A673 (cell line): ENCODE measurements at regions not wholly inside any gene's neighbourhood (a gene's known extent, or its start where the extent isn't known, plus 50 kb on each side); places are given as distances from the start of the nearest gene placed in this dataset.

Experiments
- BruUV-seq: library from RNA; stranded (reverse); fragments of 400-500 nt; replicated peaks from 2 replicates; lab custom pipeline; 2021; lab: Mats Ljungman, UMichigan
- CTCF ChIA-PET: fragments of 300-600 bp; sonication (Branson Sonifier 250); formaldehyde crosslinking; loops from one replicate; lab custom pipeline; 2022; ENCODE audit warnings: antibody characterized with exemption; lab: Charles Lee
- POLR2A ChIA-PET: fragments of 300-600 bp; sonication (Branson Sonifier 250); formaldehyde crosslinking; loops from one replicate; lab custom pipeline; 2022; ENCODE audit warnings: antibody characterized with exemption; ENCODE audit not compliant: low non-redundant PET; lab: Charles Lee
- DNase-seq: peaks from one replicate; pipeline ENCODE4 v3.0.0-alpha.2; 2015; ENCODE audit warnings: low spot score
- H3K27ac ChIP-seq: fragments of 200-600 bp; sonication (generic); 2 replicates; pipeline ENCODE4 v1.5.1; 2016; ENCODE audit warnings: mixed run types, low read depth, mild to moderate bottlenecking, mixed read lengths, antibody characterized with exemption, low read length; ENCODE audit not compliant: poor library complexity, severe bottlenecking
- H3K27me3 ChIP-seq: fragments of 200-600 bp; sonication (generic); replicated peaks from 2 replicates; pipeline ENCODE4 v1.6.1; 2017; ENCODE audit warnings: mixed run types, low read depth, mild to moderate bottlenecking, mixed read lengths, antibody characterized with exemption, low read length; ENCODE audit not compliant: insufficient read depth, poor library complexity
- H3K36me3 ChIP-seq: fragments of 200-600 bp; sonication (generic); 2 replicates; pipeline ENCODE4 v1.6.1; 2016; ENCODE audit warnings: mixed run types, mild to moderate bottlenecking, mixed read lengths, antibody characterized with exemption, low read length; ENCODE audit not compliant: insufficient read depth, poor library complexity, severe bottlenecking
- H3K4me1 ChIP-seq: fragments of 200-600 bp; sonication (generic); 2 replicates; pipeline ENCODE4 v1.6.1; 2017; ENCODE audit warnings: mixed run types, mild to moderate bottlenecking, mixed read lengths, antibody characterized with exemption, low read length; ENCODE audit not compliant: insufficient read depth, poor library complexity, severe bottlenecking
- H3K4me3 ChIP-seq: fragments of 200-600 bp; sonication (generic); 2 replicates; pipeline ENCODE4 v1.5.1; 2016; ENCODE audit warnings: low read depth, mixed run types, mild to moderate bottlenecking, mixed read lengths, low read length; ENCODE audit not compliant: poor library complexity, severe bottlenecking
- H3K9me3 ChIP-seq: fragments of 200-600 bp; sonication (generic); 2 replicates; pipeline ENCODE4 v1.6.1; 2016; ENCODE audit warnings: mixed run types, low read depth, mild to moderate bottlenecking, mixed read lengths, antibody characterized with exemption, low read length; ENCODE audit not compliant: poor library complexity, severe bottlenecking
- CTCF ChIP-seq: fragments of 300-800, 200-600 bp; sonication (generic); conservative IDR thresholded peaks from 2 replicates; pipeline ENCODE4 v1.5.1; 2017; ENCODE audit warnings: low read depth, mild to moderate bottlenecking, antibody characterized with exemption, low read length, moderate library complexity, mixed read lengths
- EZH2 ChIP-seq: fragments of 200-600 bp; sonication (generic); IDR thresholded peaks from 2 replicates; pipeline ENCODE4 v1.6.1; 2017; ENCODE audit warnings: borderline replicate concordance, low read depth, mild to moderate bottlenecking, mixed read lengths, antibody characterized with exemption, low read length; ENCODE audit not compliant: poor library complexity, severe bottlenecking
- intact Hi-C: fragments of 100-400 bp; cut with micrococcal nuclease; formaldehyde crosslinking; loops from one replicate; pipeline ENCODE4 v1.10.0; 2022; ENCODE audit not compliant: unreplicated experiment

- Histone ChIP-seq H3K36me3 (no peaks in the 10 kb centered on the region), H3K4me3 (no peak overlapping the region), H3K9me3 (no peaks in the 10 kb centered on the region), H3K4me1 (no peaks in the 10 kb centered on the region), H3K27ac (no peak overlapping the region), H3K27me3 (no peaks in the 10 kb centered on the region)
- BruUV-seq = no TSS peak
- CTCF ChIA-PET = no interaction called here
- POLR2A ChIA-PET = no interaction called here
- DNase-seq = no peak
- intact Hi-C loops = no loop called here
- TF ChIP-seq EZH2 = no peak
- no peak for TF ChIP-seq CTCF
Observed at GRCh38 chr7:424961-425793, 94.5 kb downstream of the PDGFA start.

GRCh38 chr7:425794-426188 lies 93.9 kb downstream of the PDGFA start:
- no peak overlapping the region for H3K4me3 ChIP-seq
- no TSS peak for BruUV-seq
- no peaks in the 10 kb centered on the region for H3K4me1 ChIP-seq
- intact Hi-C loops = no loop called here
- POLR2A ChIA-PET = no interaction called here
- no peak for TF ChIP-seq CTCF
- CTCF ChIA-PET = no interaction called here
- H3K27ac ChIP-seq = no peak overlapping the region
- H3K36me3 ChIP-seq = no peaks in the 10 kb centered on the region
- DNase-seq = no peak
- H3K9me3 ChIP-seq = no peaks in the 10 kb centered on the region
- no peaks in the 10 kb centered on the region for H3K27me3 ChIP-seq

GRCh38 chr7:426510-426909 lies 93.1 kb downstream of the PDGFA start:
- Histone ChIP-seq H3K4me3 (no peak overlapping the region), H3K9me3 (no peaks in the 10 kb centered on the region), H3K27ac (no peak overlapping the region), H3K4me1 (no peaks in the 10 kb centered on the region), H3K36me3 (no peaks in the 10 kb centered on the region), H3K27me3 (no peaks in the 10 kb centered on the region)
- no peak for DNase-seq
- TF ChIP-seq EZH2 (no peak), CTCF (no peak)
- CTCF ChIA-PET = no interaction called here
- no TSS peak for BruUV-seq
- POLR2A ChIA-PET = no interaction called here
- intact Hi-C loops = no loop called here
